ENCODE measurements at regions not wholly inside any gene's neighbourhood (a gene's known extent, or its start where the extent isn't known, plus 50 kb on each side); places are given as distances from the start of the nearest gene placed in this dataset.

GRCh38 chr12:63224396-63224795 is 73.4 kb upstream of the AVPR1A start:
- Mint-ChIP-seq H3K27ac (no peak overlapping the region), H3K4me3 (no peak overlapping the region), H3K4me1 (ENCODE audit: low read depth) (no peaks in the 10 kb centered on the region), H3K9me3 (no peaks in the 10 kb centered on the region), H3K27me3 (ENCODE audit: insufficient read depth) (no peaks in the 10 kb centered on the region), H3K36me3 (ENCODE audit: low read depth) (no peaks in the 10 kb centered on the region)
- DNase-seq: no peak
- TF ChIP-seq, protein P1, sequence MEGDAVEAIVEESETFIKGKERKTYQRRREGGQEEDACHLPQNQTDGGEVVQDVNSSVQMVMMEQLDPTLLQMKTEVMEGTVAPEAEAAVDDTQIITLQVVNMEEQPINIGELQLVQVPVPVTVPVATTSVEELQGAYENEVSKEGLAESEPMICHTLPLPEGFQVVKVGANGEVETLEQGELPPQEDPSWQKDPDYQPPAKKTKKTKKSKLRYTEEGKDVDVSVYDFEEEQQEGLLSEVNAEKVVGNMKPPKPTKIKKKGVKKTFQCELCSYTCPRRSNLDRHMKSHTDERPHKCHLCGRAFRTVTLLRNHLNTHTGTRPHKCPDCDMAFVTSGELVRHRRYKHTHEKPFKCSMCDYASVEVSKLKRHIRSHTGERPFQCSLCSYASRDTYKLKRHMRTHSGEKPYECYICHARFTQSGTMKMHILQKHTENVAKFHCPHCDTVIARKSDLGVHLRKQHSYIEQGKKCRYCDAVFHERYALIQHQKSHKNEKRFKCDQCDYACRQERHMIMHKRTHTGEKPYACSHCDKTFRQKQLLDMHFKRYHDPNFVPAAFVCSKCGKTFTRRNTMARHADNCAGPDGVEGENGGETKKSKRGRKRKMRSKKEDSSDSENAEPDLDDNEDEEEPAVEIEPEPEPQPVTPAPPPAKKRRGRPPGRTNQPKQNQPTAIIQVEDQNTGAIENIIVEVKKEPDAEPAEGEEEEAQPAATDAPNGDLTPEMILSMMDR (IDR thresholded peaks at IDR 0.05): no peak

- no peak for DNase-seq
- no peak overlapping the region for H3K27ac Mint-ChIP-seq
- no peaks in the 10 kb centered on the region for H3K4me1 Mint-ChIP-seq (ENCODE audit: low read depth)
- no peak overlapping the region for H3K4me3 Mint-ChIP-seq
- TF ChIP-seq, protein P1 (IDR thresholded peaks at IDR 0.05): no peak
- no peaks in the 10 kb centered on the region for H3K27me3 Mint-ChIP-seq (ENCODE audit: insufficient read depth)
- no peaks in the 10 kb centered on the region for H3K36me3 Mint-ChIP-seq (ENCODE audit: low read depth)
- no peaks in the 10 kb centered on the region for H3K9me3 Mint-ChIP-seq
Measured at GRCh38 chr12:63223128-63223527, 72.1 kb upstream of the AVPR1A start.

DNA sequence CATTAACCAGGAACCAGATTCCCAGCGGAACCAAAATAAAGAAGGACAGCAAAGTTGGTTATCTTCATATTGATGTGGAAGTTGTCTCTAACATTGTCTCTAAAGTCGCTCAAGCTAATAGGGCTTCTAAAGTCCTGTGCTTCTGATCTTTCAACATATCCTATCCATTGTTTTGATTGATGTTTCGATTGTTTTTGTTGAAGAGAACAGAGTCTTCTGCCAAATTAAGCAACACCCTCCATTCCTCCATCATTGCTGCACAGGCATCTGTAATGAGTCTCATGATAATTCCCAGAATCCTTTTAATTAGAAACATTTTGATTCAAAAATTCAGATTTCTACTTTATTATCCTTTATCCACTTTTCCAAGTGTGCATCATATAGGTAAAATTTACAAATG is 71.6 kb upstream of the AVPR1A start:
- Mint-ChIP-seq H3K27ac (no peak overlapping the region), H3K36me3 (ENCODE audit: low read depth) (no peaks in the 10 kb centered on the region), H3K9me3 (no peaks in the 10 kb centered on the region), H3K4me1 (ENCODE audit: low read depth) (no peaks in the 10 kb centered on the region), H3K27me3 (ENCODE audit: insufficient read depth) (no peaks in the 10 kb centered on the region), H3K4me3 (no peak overlapping the region)
- TF ChIP-seq, protein P1 (IDR thresholded peaks at IDR 0.05): no peak
- DNase-seq: no peak

DNA sequence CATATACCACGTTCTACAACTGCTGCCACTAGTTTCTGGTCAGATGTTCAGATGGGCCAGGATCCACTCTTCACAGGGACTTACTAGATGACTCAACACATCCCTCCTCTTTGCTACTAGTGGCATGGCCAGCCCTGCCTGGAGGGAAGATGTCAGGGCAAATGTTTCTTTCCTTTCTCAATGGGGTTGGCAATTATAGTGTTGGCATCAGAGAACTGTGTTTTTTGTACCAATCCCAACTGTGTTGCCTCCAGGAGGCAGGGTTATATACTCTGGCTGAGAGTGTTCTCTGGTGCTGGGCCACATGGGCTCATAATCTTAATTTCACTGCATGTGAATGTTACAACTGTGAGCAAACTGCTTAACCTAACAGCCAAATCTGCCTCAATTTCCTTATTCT is 69.9 kb upstream of the AVPR1A start:
- no peaks in the 10 kb centered on the region for H3K27me3 Mint-ChIP-seq (ENCODE audit: insufficient read depth)
- no peaks in the 10 kb centered on the region for H3K9me3 Mint-ChIP-seq
- no peak overlapping the region for H3K27ac Mint-ChIP-seq
- H3K4me1 Mint-ChIP-seq (ENCODE audit: low read depth): no peaks in the 10 kb centered on the region
- no peak overlapping the region for H3K4me3 Mint-ChIP-seq
- TF ChIP-seq, protein P1 (IDR thresholded peaks at IDR 0.05): no peak
- no peak for DNase-seq
- H3K36me3 Mint-ChIP-seq (ENCODE audit: low read depth): no peaks in the 10 kb centered on the region

DNA sequence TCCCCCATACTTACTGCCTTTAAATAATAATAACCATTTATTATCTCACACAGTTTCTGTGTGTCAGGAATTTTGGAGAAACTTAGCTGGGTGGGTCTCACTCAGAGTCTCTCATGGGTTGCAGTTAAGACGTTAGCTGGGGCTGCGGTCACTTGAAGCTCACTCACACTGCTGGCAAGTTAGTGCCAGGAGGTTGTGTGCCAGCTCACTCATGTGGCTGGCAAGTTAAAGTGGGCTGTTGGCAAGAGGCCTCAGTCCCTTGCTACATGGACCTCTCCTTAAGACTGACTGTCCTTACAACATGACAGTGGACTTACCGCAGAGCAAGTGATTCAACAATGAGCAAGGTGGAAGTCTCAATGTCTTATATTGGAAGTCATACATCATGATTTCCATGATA is 61.3 kb upstream of the AVPR1A start:
- TF ChIP-seq, protein P1 (IDR thresholded peaks at IDR 0.05): no peak
- H3K4me1 Mint-ChIP-seq (ENCODE audit: low read depth): no peaks in the 10 kb centered on the region
- H3K27me3 Mint-ChIP-seq (ENCODE audit: insufficient read depth): peaks cover 2% of the 10 kb centered on the region; the same call in 1 of the 2 replicates
- DNase-seq: no peak
- H3K4me3 Mint-ChIP-seq: no peak overlapping the region
- peaks cover 4% of the 10 kb centered on the region; the same call in 1 of the 2 replicates for H3K9me3 Mint-ChIP-seq
- H3K27ac Mint-ChIP-seq: no peak overlapping the region
- no peaks in the 10 kb centered on the region for H3K36me3 Mint-ChIP-seq (ENCODE audit: low read depth)

DNA sequence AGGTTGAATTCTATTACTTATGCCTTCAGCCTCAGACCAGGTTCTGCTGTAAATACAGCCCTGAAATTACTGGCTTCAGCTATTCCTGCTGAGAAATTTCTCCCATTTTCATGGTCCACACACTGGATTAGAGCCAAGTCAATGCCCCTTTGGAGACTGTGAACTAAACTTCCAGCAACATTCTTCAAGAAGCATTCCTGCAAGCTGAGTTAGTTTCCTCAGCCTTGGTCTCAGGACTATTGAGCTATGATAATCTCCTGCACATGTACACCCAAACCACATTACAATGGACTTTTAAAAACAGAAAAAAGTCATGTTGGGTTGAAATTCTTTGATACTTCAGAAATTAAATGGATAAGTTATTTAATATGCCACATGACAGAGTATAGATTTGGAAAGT is 58.0 kb upstream of the AVPR1A start:
- Mint-ChIP-seq H3K9me3 (peaks cover 4% of the 10 kb centered on the region; the same call in 1 of the 2 replicates), H3K4me1 (ENCODE audit: low read depth) (no peaks in the 10 kb centered on the region), H3K27ac (no peak overlapping the region), H3K27me3 (ENCODE audit: insufficient read depth) (no peaks in the 10 kb centered on the region), H3K36me3 (ENCODE audit: low read depth) (no peaks in the 10 kb centered on the region), H3K4me3 (no peak overlapping the region)
- TF ChIP-seq, protein P1 (IDR thresholded peaks at IDR 0.05): no peak
- no peak for DNase-seq
